K562 (cell line): ENCODE measurements at regions not wholly inside any gene's neighbourhood (a gene's known extent, or its start where the extent isn't known, plus 50 kb on each side); places are given as distances from the start of the nearest gene placed in this dataset.

Source experiments
- ATAC-seq: fragments of 200-7000 bp; cut with Tn5 transposase; 3 replicates; pipeline ENCODE4 v1.9.1; 2020; ENCODE audit warnings: moderate library complexity
- BruUV-seq: library from RNA; stranded (reverse); fragments of 400-500 nt; replicated peaks from 2 replicates; lab custom pipeline; 2021; lab: Mats Ljungman, UMichigan
- CTCF ChIA-PET: fragments of 300-600 bp; formaldehyde crosslinking; extraction: SDS; loops from one replicate; lab custom pipeline; 2021; ENCODE audit warnings: low intra/inter-chr PET ratio; lab: Yijun Ruan, JAX
- POLR2A ChIA-PET: fragments of 300-600, 350-650 bp; sonication (Branson Sonifier 250); formaldehyde crosslinking; extraction: SDS; loops from one replicate; lab custom pipeline; 2021; ENCODE audit warnings: antibody characterized with exemption, inconsistent platforms; lab: Yijun Ruan, JAX
- DNase-seq, 4 experiments: peaks; one replicate each; pipeline versions ENCODE4 v3.0.0 to v3.0.0-alpha.2; 2011 to 2018; ENCODE audit warnings: low spot score in 3 of 4, mixed read lengths in 3 of 4; ENCODE audit errors: extremely low read depth in 1 of 4
- FAIRE-seq: peaks from 2 replicates; lab custom pipeline; 2011; peaks lifted over from hg19 to GRCh38; lab: Jason Lieb, UNC
- H2AFZ ChIP-seq: 2 replicates; pipeline ENCODE4 v1.6.0; 2011; ENCODE audit warnings: low read depth, low read length, control low read depth, inconsistent platforms
- H3K27ac ChIP-seq: fragments of 200-600 bp; 3 replicates; pipeline ENCODE4 v1.8.0; 2011; ENCODE audit warnings: low read depth, mild to moderate bottlenecking, control low read depth, inconsistent platforms, low read length, moderate library complexity, mixed read lengths; ENCODE audit errors: extremely low read depth
- H3K27me3 ChIP-seq, 2 experiments: fragments of 300-600 bp in 1 of 2; 2 replicates in 1 of 2; 3 replicates in 1 of 2; pipeline versions ENCODE4 v1.6.0 to v1.8.0; 2011; ENCODE audit warnings: inconsistent platforms in 2 of 2, low read length in 2 of 2, mild to moderate bottlenecking in 1 of 2, mixed read lengths in 1 of 2, moderate library complexity in 1 of 2; ENCODE audit not compliant: control insufficient read depth in 2 of 2, insufficient read depth in 2 of 2
- H3K36me3 ChIP-seq: fragments of 300-600 bp; 3 replicates; pipeline ENCODE4 v1.8.0; 2011; ENCODE audit warnings: mild to moderate bottlenecking, low read length, inconsistent platforms; ENCODE audit not compliant: control insufficient read depth, insufficient read depth
- H3K4me1 ChIP-seq, 2 experiments: fragments of 200-600 bp in 1 of 2; replicated peaks in 1 of 2; 2 replicates in 1 of 2; 3 replicates in 1 of 2; pipeline versions ENCODE4 v1.5.1 to v1.8.0; 2011; ENCODE audit warnings: inconsistent platforms in 2 of 2, low read length in 2 of 2, mild to moderate bottlenecking in 1 of 2, mixed read lengths in 1 of 2, moderate library complexity in 1 of 2; ENCODE audit not compliant: control insufficient read depth in 2 of 2, insufficient read depth in 2 of 2
- H3K4me2 ChIP-seq: 2 replicates; pipeline ENCODE4 v1.6.1; 2011; ENCODE audit warnings: low read length, control low read depth, inconsistent platforms, mixed read lengths; ENCODE audit not compliant: insufficient read depth
- H3K4me3 ChIP-seq: fragments of 200-600 bp; sonication (generic), shearing (Covaris generic); 2 replicates; pipeline ENCODE4 v1.5.1; 2016; ENCODE audit warnings: control low read depth, inconsistent platforms
- H3K79me2 ChIP-seq: fragments of 200-600 bp; 3 replicates; pipeline ENCODE4 v1.8.0; 2011; ENCODE audit warnings: low read length, inconsistent platforms; ENCODE audit not compliant: control insufficient read depth, insufficient read depth
- H3K9ac ChIP-seq, 2 experiments: 2 replicates each; pipeline versions ENCODE4 v1.6.0 to v1.6.1; 2011; ENCODE audit warnings: low read depth in 2 of 2, low read length in 2 of 2, control low read depth in 1 of 2, inconsistent platforms in 1 of 2, mild to moderate bottlenecking in 1 of 2, mixed read lengths in 1 of 2; ENCODE audit not compliant: insufficient read depth in 1 of 2
- H3K9me1 ChIP-seq: one replicate; pipeline ENCODE4 v1.6.0; 2011; ENCODE audit warnings: inconsistent platforms, mild to moderate bottlenecking, low read length, moderate library complexity; ENCODE audit not compliant: control insufficient read depth, insufficient read depth
- H3K9me3 ChIP-seq: replicated peaks from 2 replicates; pipeline ENCODE4 v1.5.1; 2011; ENCODE audit warnings: low read depth, low read length, inconsistent platforms; ENCODE audit not compliant: control insufficient read depth, insufficient read depth
- H4K20me1 ChIP-seq: replicated peaks from 2 replicates; pipeline ENCODE4 v1.6.1; 2011; ENCODE audit warnings: low read length, inconsistent platforms, mixed read lengths; ENCODE audit not compliant: control insufficient read depth, insufficient read depth
- DNMT1 ChIP-seq: fragments of 450-650 bp; IDR thresholded peaks from 2 replicates; pipeline ENCODE4 v1.6.1; 2016; ENCODE audit warnings: antibody characterized with exemption, mild to moderate bottlenecking
- EWSR1 ChIP-seq: fragments of 450-650 bp; IDR thresholded peaks from 2 replicates; pipeline ENCODE4 v1.6.1; 2018; ENCODE audit warnings: borderline replicate concordance, mild to moderate bottlenecking, low read depth, moderate library complexity; ENCODE audit not compliant: partially characterized antibody
- NFRKB ChIP-seq: fragments of 450-650 bp; IDR thresholded peaks from 2 replicates; pipeline ENCODE4 v1.6.1; 2016; ENCODE audit warnings: low read depth
- PHF8 ChIP-seq: fragments of 200-600 bp; sonication (generic); IDR thresholded peaks from 2 replicates; pipeline ENCODE4 v1.6.1; 2012; ENCODE audit warnings: mixed run types, mild to moderate bottlenecking, inconsistent platforms, low read length, moderate library complexity, borderline replicate concordance
- XRCC3 ChIP-seq: fragments of 450-650 bp; IDR thresholded peaks from 2 replicates; pipeline ENCODE4 v1.6.1; 2017; ENCODE audit warnings: mild to moderate bottlenecking, moderate library complexity
- WGBS: fragments of 100-300 bp; shearing (Covaris generic); methylation state at CpG from one replicate; pipeline ENCODE4 v1.1.6; 2016; ENCODE audit warnings: low coverage, mixed read lengths; ENCODE audit not compliant: insufficient coverage; ENCODE audit errors: missing lambda C conversion rate; 5-methylcytosine and 5-hydroxymethylcytosine counted together
- in situ Hi-C: fragments of 300-500 bp; cut with MboI; formaldehyde crosslinking; loops from 4 replicates; pipeline ENCODE4 v1.15.0; 2018; ENCODE audit warnings: inconsistent platforms, mixed read lengths
- intact Hi-C: fragments of 100-400 bp; cut with micrococcal nuclease; formaldehyde crosslinking; loops from 2 replicates; pipeline ENCODE4 v1.14.2; 2022
- TF ChIP-seq, protein P1 (sequence below): fragments of 450-650 bp; IDR thresholded peaks from 2 replicates; pipeline ENCODE4 v1.6.1; 2016; ENCODE audit warnings: mild to moderate bottlenecking
- TF ChIP-seq, protein P2 (sequence below): fragments of 250-450 bp; sonication (Bioruptor Pico); IDR thresholded peaks from 2 replicates; pipeline ENCODE4 v1.8.0; 2022; ENCODE audit warnings: moderate library complexity, mild to moderate bottlenecking, inconsistent platforms
- TF ChIP-seq, protein P3 (sequence below): fragments of 250-450 bp; sonication (Bioruptor Pico); IDR thresholded peaks from 2 replicates; pipeline ENCODE4 v1.4.0; 2020; ENCODE audit warnings: mild to moderate bottlenecking
- TF ChIP-seq, protein P4 (sequence below): fragments of 450-650 bp; IDR thresholded peaks from 2 replicates; pipeline ENCODE4 v1.6.1; 2017; ENCODE audit warnings: mild to moderate bottlenecking, moderate library complexity
- TF ChIP-seq, protein P5 (sequence below), 2 experiments: fragments of 450-650 bp; IDR thresholded peaks; 2 replicates each; pipeline ENCODE4 v1.6.1; 2016
- TF ChIP-seq, protein P6 (sequence below): IDR thresholded peaks from 2 replicates; pipeline ENCODE4 v1.6.1; 2016; ENCODE audit warnings: missing genetic modification characterization, missing compliant biosample characterization

DNA sequence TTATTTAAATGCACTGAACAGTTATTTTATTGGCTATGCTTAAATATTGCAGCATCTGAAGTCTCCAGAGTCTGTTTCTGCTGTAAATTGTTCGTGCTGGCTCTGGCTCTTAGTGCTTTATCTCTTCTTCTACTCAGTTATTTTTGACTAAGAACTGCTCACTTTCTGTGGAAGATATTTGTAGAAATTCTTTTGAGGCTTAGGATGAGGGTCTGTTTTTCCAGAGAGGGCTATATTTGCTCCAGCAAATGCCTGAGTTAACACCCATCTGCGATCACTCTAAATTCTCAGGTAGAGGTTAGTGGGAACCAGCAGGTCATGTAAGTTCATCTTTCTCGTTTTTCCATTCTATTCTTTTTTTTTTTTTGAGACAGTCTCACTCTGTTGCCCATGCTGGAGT is 71.1 kb downstream of the ARL6IP4 start (continued):
- TF ChIP-seq, protein P1, sequence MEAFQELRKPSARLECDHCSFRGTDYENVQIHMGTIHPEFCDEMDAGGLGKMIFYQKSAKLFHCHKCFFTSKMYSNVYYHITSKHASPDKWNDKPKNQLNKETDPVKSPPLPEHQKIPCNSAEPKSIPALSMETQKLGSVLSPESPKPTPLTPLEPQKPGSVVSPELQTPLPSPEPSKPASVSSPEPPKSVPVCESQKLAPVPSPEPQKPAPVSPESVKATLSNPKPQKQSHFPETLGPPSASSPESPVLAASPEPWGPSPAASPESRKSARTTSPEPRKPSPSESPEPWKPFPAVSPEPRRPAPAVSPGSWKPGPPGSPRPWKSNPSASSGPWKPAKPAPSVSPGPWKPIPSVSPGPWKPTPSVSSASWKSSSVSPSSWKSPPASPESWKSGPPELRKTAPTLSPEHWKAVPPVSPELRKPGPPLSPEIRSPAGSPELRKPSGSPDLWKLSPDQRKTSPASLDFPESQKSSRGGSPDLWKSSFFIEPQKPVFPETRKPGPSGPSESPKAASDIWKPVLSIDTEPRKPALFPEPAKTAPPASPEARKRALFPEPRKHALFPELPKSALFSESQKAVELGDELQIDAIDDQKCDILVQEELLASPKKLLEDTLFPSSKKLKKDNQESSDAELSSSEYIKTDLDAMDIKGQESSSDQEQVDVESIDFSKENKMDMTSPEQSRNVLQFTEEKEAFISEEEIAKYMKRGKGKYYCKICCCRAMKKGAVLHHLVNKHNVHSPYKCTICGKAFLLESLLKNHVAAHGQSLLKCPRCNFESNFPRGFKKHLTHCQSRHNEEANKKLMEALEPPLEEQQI = no peak
- TF ChIP-seq DNMT1 = no peak
- TF ChIP-seq, protein P2, sequence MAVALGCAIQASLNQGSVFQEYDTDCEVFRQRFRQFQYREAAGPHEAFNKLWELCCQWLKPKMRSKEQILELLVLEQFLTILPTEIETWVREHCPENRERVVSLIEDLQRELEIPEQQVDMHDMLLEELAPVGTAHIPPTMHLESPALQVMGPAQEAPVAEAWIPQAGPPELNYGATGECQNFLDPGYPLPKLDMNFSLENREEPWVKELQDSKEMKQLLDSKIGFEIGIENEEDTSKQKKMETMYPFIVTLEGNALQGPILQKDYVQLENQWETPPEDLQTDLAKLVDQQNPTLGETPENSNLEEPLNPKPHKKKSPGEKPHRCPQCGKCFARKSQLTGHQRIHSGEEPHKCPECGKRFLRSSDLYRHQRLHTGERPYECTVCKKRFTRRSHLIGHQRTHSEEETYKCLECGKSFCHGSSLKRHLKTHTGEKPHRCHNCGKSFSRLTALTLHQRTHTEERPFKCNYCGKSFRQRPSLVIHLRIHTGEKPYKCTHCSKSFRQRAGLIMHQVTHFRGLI = no peak
- no peak for TF ChIP-seq XRCC3
- TF ChIP-seq, protein P3, sequence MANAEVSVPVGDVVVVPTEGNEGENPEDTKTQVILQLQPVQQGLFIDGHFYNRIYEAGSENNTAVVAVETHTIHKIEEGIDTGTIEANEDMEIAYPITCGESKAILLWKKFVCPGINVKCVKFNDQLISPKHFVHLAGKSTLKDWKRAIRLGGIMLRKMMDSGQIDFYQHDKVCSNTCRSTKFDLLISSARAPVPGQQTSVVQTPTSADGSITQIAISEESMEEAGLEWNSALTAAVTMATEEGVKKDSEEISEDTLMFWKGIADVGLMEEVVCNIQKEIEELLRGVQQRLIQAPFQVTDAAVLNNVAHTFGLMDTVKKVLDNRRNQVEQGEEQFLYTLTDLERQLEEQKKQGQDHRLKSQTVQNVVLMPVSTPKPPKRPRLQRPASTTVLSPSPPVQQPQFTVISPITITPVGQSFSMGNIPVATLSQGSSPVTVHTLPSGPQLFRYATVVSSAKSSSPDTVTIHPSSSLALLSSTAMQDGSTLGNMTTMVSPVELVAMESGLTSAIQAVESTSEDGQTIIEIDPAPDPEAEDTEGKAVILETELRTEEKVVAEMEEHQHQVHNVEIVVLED (CRISPR knock-in tag) = no peak
- TF ChIP-seq, all 486 proteins: peak for 0

DNA sequence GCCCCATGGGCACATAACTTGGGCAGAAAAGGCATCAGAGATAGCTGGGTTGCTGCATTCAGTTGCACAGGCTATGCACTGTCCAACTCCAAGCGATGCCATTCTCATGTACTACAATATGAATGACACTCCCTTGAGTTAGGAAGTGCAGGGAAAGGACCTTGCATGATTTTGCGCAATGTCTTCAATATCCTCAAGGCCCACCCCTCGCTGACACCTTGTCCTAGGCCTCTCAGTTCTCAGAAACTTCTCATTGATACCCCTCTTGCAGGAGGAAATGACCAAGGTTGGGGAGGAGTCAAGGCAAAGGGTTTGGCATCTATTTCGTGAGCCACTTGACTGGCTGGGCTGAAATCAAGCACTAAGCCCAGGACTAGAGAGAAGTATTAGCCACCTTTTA is 70.4 kb downstream of the ARL6IP4 start:
- H3K9me1 ChIP-seq = no peaks in the 10 kb centered on the region
- FAIRE-seq = peak; percentile 40
- TF ChIP-seq NFRKB (no peak), PHF8 (no peak), EWSR1 (no peak)
- TF ChIP-seq, protein P4, sequence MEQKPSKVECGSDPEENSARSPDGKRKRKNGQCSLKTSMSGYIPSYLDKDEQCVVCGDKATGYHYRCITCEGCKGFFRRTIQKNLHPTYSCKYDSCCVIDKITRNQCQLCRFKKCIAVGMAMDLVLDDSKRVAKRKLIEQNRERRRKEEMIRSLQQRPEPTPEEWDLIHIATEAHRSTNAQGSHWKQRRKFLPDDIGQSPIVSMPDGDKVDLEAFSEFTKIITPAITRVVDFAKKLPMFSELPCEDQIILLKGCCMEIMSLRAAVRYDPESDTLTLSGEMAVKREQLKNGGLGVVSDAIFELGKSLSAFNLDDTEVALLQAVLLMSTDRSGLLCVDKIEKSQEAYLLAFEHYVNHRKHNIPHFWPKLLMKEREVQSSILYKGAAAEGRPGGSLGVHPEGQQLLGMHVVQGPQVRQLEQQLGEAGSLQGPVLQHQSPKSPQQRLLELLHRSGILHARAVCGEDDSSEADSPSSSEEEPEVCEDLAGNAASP = no peak
- TF ChIP-seq, protein P5, sequence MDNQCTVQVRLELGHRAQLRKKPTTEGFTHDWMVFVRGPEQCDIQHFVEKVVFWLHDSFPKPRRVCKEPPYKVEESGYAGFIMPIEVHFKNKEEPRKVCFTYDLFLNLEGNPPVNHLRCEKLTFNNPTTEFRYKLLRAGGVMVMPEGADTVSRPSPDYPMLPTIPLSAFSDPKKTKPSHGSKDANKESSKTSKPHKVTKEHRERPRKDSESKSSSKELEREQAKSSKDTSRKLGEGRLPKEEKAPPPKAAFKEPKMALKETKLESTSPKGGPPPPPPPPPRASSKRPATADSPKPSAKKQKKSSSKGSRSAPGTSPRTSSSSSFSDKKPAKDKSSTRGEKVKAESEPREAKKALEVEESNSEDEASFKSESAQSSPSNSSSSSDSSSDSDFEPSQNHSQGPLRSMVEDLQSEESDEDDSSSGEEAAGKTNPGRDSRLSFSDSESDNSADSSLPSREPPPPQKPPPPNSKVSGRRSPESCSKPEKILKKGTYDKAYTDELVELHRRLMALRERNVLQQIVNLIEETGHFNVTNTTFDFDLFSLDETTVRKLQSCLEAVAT (IDR thresholded peaks at IDR 0.05) = no peak
- TF ChIP-seq, protein P6, sequence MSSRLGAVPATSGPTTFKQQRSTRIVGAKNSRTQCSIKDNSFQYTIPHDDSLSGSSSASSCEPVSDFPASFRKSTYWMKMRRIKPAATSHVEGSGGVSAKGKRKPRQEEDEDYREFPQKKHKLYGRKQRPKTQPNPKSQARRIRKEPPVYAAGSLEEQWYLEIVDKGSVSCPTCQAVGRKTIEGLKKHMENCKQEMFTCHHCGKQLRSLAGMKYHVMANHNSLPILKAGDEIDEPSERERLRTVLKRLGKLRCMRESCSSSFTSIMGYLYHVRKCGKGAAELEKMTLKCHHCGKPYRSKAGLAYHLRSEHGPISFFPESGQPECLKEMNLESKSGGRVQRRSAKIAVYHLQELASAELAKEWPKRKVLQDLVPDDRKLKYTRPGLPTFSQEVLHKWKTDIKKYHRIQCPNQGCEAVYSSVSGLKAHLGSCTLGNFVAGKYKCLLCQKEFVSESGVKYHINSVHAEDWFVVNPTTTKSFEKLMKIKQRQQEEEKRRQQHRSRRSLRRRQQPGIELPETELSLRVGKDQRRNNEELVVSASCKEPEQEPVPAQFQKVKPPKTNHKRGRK = no peak

More for the DNA sequence above, 70.4 kb downstream of the ARL6IP4 start:
- DNase-seq (peak in 2 of 4 experiments; percentile 25 to 27), ATAC-seq (peak; percentile 70)
- in situ Hi-C loops (no loop called here), intact Hi-C loops (no loop called here)
- no peaks in the 10 kb centered on the region for H3K27me3 ChIP-seq
- no peaks in the 10 kb centered on the region for H4K20me1 ChIP-seq
- no peak overlapping the region for H3K4me3 ChIP-seq
- CTCF ChIA-PET = no interaction called here
- BruUV-seq = no TSS peak
- POLR2A ChIA-PET = interaction anchor here (0.6 to 0.7 kb wide), 3 partner anchors 8 to 182 kb away, joined by 3 read pairs; no protein-coding TSS in a partner anchor
- WGBS = 40% methylated on average over 4 of the region's 4 CpGs
- H3K9ac ChIP-seq = no peak overlapping the region
- H3K27ac ChIP-seq = no peak overlapping the region
- peaks cover 3 to 6% of the 10 kb centered on the region in 2 experiments; a peak in 2 of 5 replicates for H3K4me1 ChIP-seq
- no peaks in the 10 kb centered on the region for H3K9me3 ChIP-seq
- no peak overlapping the region for H2AFZ ChIP-seq
- no peak overlapping the region for H3K4me2 ChIP-seq
- H3K36me3 ChIP-seq = no peaks in the 10 kb centered on the region
- H3K79me2 ChIP-seq = no peaks in the 10 kb centered on the region
